Motor neuron (in vitro differentiated cells): ENCODE measurements at regions not wholly inside any gene's neighbourhood (a gene's known extent, or its start where the extent isn't known, plus 50 kb on each side); places are given as distances from the start of the nearest gene placed in this dataset.
"Not testable (repeated sequence)": the region's sequence is repeated elsewhere in the genome, so short reads cannot be mapped to it uniquely, and the experiment has no call there.

Experiments used
- ATAC-seq, 8 experiments: fragments of 200-7000 bp; cut with Tn5 transposase; replicated peaks in 6 of 8; 2 replicates each; pipeline ENCODE4 v1.8.0; 2021; ENCODE audit warnings: mild to moderate bottlenecking in 8 of 8, moderate library complexity in 8 of 8
- H3K27ac ChIP-seq, 2 donors: fragments of 250-450 bp; sonication (Bioruptor Pico); 2 replicates each; pipeline ENCODE4 v1.9.0; 2021; ENCODE audit warnings: antibody characterized with exemption in 2 of 2, mild to moderate bottlenecking in 2 of 2, moderate library complexity in 1 of 2
- H3K4me1 ChIP-seq, 2 donors: fragments of 250-450 bp; sonication (Bioruptor Pico); replicated peaks in 1 of 2; 2 replicates each; pipeline ENCODE4 v1.6.1; 2021; ENCODE audit warnings: antibody characterized with exemption in 2 of 2, mild to moderate bottlenecking in 2 of 2, moderate library complexity in 1 of 2
- H3K4me3 ChIP-seq, 5 donors: fragments of 250-450 bp; sonication (Bioruptor Pico); 2 replicates each; pipeline ENCODE4 v1.9.0; 2021; ENCODE audit warnings: antibody characterized with exemption in 5 of 5, mild to moderate bottlenecking in 5 of 5, moderate library complexity in 4 of 5
- WGBS, 10 experiments: fragments of 450-650 bp; shearing (Covaris generic); methylation state at CpG; one replicate each; pipeline ENCODE4 v1.0.0; 2022; 5-methylcytosine and 5-hydroxymethylcytosine counted together
- in situ Hi-C, 9 experiments: fragments of 400-800 bp; cut with MboI; loops; one replicate each; pipeline ENCODE4 v1.15.0; 2021; ENCODE audit warnings: low sequenced_read_pairs in 9 of 9, low pct_unique_long_range_greater_than_20kb in 2 of 9; ENCODE audit not compliant: unreplicated experiment in 9 of 9

GRCh38 chr5:32534041-32534440 lies 51.3 kb upstream of the SUB1 start:
- H3K4me3 ChIP-seq: no peak overlapping the region
- 20 to 100% (median 59%) methylated on average over 1 of the region's 1 CpG; no CpG with 5 or more reads in 4 of the 10 experiments for WGBS, 10 experiments
- ATAC-seq: no peak
- H3K27ac ChIP-seq: no peak overlapping the region
- in situ Hi-C loops: no loop called here
- H3K4me1 ChIP-seq: peaks cover 14 to 17% of the 10 kb centered on the region in 2 donors

GRCh38 chr5:32531885-32532520 lies 53.4 kb upstream of the SUB1 start:
- Histone ChIP-seq H3K4me1 (peaks cover 14% of the 10 kb centered on the region in 2 donors), H3K27ac (peak overlapping the region in 1 of 2 donors; percentile 64), H3K4me3 (peak overlapping the region in 2 of 5 donors; percentile 15 to 26)
- WGBS, 10 experiments: 0 to 87% (median 50%) methylated on average over 1 to 8 of the region's 8 CpGs; no CpG with 5 or more reads in 3 of the 10 experiments
- in situ Hi-C loops: no loop called here
- peak; percentile 63 to 98 (median 96) for ATAC-seq

- H3K4me3 ChIP-seq, in situ Hi-C loops, ATAC-seq, H3K27ac ChIP-seq: not testable (repeated sequence)
- 75 to 100% (median 96%) methylated on average over 1 to 3 of the region's 3 CpGs; no CpG with 5 or more reads in 4 of the 10 experiments for WGBS, 10 experiments
- H3K4me1 ChIP-seq: peaks cover 9 to 12% of the 10 kb centered on the region in 2 donors
These were observed 58.0 kb upstream of the SUB1 start for GRCh38 chr5:32527321-32527720.

GRCh38 chr5:32526810-32527209 lies 58.5 kb upstream of the SUB1 start:
- Histone ChIP-seq H3K4me1 (peaks cover 4 to 7% of the 10 kb centered on the region in 2 donors), H3K4me3 (no peak overlapping the region), H3K27ac (no peak overlapping the region)
- ATAC-seq: no peak
- 0 to 100% (median 50%) methylated on average over 1 of the region's 1 CpG; no CpG with 5 or more reads in 1 of the 10 experiments for WGBS, 10 experiments
- in situ Hi-C loops: no loop called here

- peak in 3 of 8 experiments; percentile 17 to 27 (median 17) for ATAC-seq
- WGBS, 10 experiments: 67 to 100% (median 94%) methylated on average over 1 to 4 of the region's 7 CpGs; no CpG with 5 or more reads in 3 of the 10 experiments
- Histone ChIP-seq H3K4me1 (no peaks in the 10 kb centered on the region), H3K27ac (no peak overlapping the region), H3K4me3 (no peak overlapping the region)
- in situ Hi-C loops: no loop called here
These were observed 61.7 kb upstream of the SUB1 start for GRCh38 chr5:32523625-32524024.

GRCh38 chr5:32522429-32523143 lies 62.8 kb upstream of the SUB1 start:
- 40 to 100% (median 89%) methylated on average over 1 to 12 of the region's 28 CpGs; no CpG with 5 or more reads in 1 of the 10 experiments for whole genome bisulfite sequencing, 10 experiments
- no peak overlapping the region for H3K27ac ChIP-seq
- in situ Hi-C loops: no loop called here
- H3K4me1 ChIP-seq: no peaks in the 10 kb centered on the region
- ATAC-seq: peak in 2 of 8 experiments; percentile 22 to 29
- H3K4me3 ChIP-seq: no peak overlapping the region

GRCh38 chr5:32521481-32521880 lies 63.9 kb upstream of the SUB1 start:
- Histone ChIP-seq H3K4me1 (no peaks in the 10 kb centered on the region), H3K27ac (no peak overlapping the region), H3K4me3 (no peak overlapping the region)
- peak in 1 of 8 experiments; percentile 66 for ATAC-seq
- in situ Hi-C loops: no loop called here
- 41 to 100% (median 86%) methylated on average over 1 to 5 of the region's 5 CpGs for WGBS, 10 experiments

GRCh38 chr5:32520972-32521371 lies 64.4 kb upstream of the SUB1 start:
- H3K4me3 ChIP-seq: no peak overlapping the region
- in situ Hi-C loops: no loop called here
- H3K4me1 ChIP-seq: no peaks in the 10 kb centered on the region
- peak in 1 of 8 experiments; percentile 41 for ATAC-seq
- WGBS, 10 experiments: 33 to 100% (median 91%) methylated on average over 1 to 4 of the region's 4 CpGs; no CpG with 5 or more reads in 3 of the 10 experiments
- H3K27ac ChIP-seq: no peak overlapping the region

GRCh38 chr5:32520356-32520755 lies 65.0 kb upstream of the SUB1 start:
- in situ Hi-C loops: no loop called here
- Histone ChIP-seq H3K4me1 (no peaks in the 10 kb centered on the region), H3K4me3 (no peak overlapping the region), H3K27ac (no peak overlapping the region)
- 0 to 66% (median 37%) methylated on average over 1 to 5 of the region's 5 CpGs for WGBS, 10 experiments
- peak in 1 of 8 experiments; percentile 44 for ATAC-seq

GRCh38 chr5:32519508-32519907 lies 65.8 kb upstream of the SUB1 start:
- no peak for ATAC-seq
- WGBS, 10 experiments: 64 to 100% (median 90%) methylated on average over 1 to 3 of the region's 3 CpGs; no CpG with 5 or more reads in 1 of the 10 experiments
- Histone ChIP-seq H3K4me3 (no peak overlapping the region), H3K27ac (no peak overlapping the region), H3K4me1 (no peaks in the 10 kb centered on the region)
- in situ Hi-C loops: no loop called here

- 40 to 100% (median 65%) methylated on average over 1 to 3 of the region's 3 CpGs; no CpG with 5 or more reads in 2 of the 10 experiments for WGBS, 10 experiments
- in situ Hi-C loops: no loop called here
- ATAC-seq: no peak
- no peak overlapping the region for H3K4me3 ChIP-seq
- H3K4me1 ChIP-seq: no peaks in the 10 kb centered on the region
- H3K27ac ChIP-seq: no peak overlapping the region
These were observed 70.3 kb upstream of the ZFR start for GRCh38 chr5:32514806-32515205.

- no peak for ATAC-seq
- Histone ChIP-seq H3K4me3 (no peak overlapping the region), H3K27ac (no peak overlapping the region), H3K4me1 (no peaks in the 10 kb centered on the region)
- in situ Hi-C loops: no loop called here
- 42 to 100% (median 84%) methylated on average over 1 to 2 of the region's 2 CpGs; no CpG with 5 or more reads in 4 of the 10 experiments for WGBS, 10 experiments
These were observed 68.4 kb upstream of the ZFR start for GRCh38 chr5:32512926-32513325.

GRCh38 chr5:32511776-32512374 lies 67.3 kb upstream of the ZFR start:
- WGBS, 10 experiments: 30 to 83% (median 67%) methylated on average over 1 to 5 of the region's 9 CpGs; no CpG with 5 or more reads in 3 of the 10 experiments
- H3K27ac ChIP-seq: no peak overlapping the region
- no peak overlapping the region for H3K4me3 ChIP-seq
- in situ Hi-C loops: no loop called here
- ATAC-seq: no peak
- H3K4me1 ChIP-seq: no peaks in the 10 kb centered on the region
